ENCODE measurements at regions not wholly inside any gene's neighbourhood (a gene's known extent, or its start where the extent isn't known, plus 50 kb on each side); places are given as distances from the start of the nearest gene placed in this dataset.

- no peak for DNase-seq (ENCODE audit: low spot score)
These were observed 193.0 kb upstream of the THSD7B start for GRCh38 chr2:136572335-136572734.

GRCh38 chr2:136557203-136557602, 208.1 kb upstream of the THSD7B start:
- no peak for DNase-seq (ENCODE audit: low spot score)

GRCh38 chr2:136550181-136550580, 215.2 kb upstream of the THSD7B start:
- DNase-seq (ENCODE audit: low spot score), result no peak

- no peak for DNase-seq (ENCODE audit: low spot score)
These were observed 226.0 kb upstream of the THSD7B start for GRCh38 chr2:136539355-136539754.

GRCh38 chr2:136538489-136538888, 226.9 kb upstream of the THSD7B start:
- no peak for DNase-seq (ENCODE audit: low spot score)

- no peak for DNase-seq (ENCODE audit: low spot score)
These were observed 230.5 kb upstream of the THSD7B start for GRCh38 chr2:136534811-136535210.

GRCh38 chr2:136532171-136532570, 233.2 kb upstream of the THSD7B start:
- no peak for DNase-seq (ENCODE audit: low spot score)

GRCh38 chr2:136531731-136532130, 233.6 kb upstream of the THSD7B start:
- DNase-seq (ENCODE audit: low spot score), result no peak

- no peak for DNase-seq (ENCODE audit: low spot score)
These were observed 235.2 kb upstream of the THSD7B start for GRCh38 chr2:136530146-136530545.

- peak; percentile 7 for DNase-seq (ENCODE audit: low spot score)
These were observed 237.8 kb upstream of the THSD7B start for GRCh38 chr2:136527560-136527959.

GRCh38 chr2:136522724-136523123, 242.6 kb upstream of the THSD7B start:
- DNase-seq (ENCODE audit: low spot score), result no peak

- DNase-seq (ENCODE audit: low spot score), result no peak
These were observed 247.6 kb upstream of the THSD7B start for GRCh38 chr2:136517716-136518115.

GRCh38 chr2:136510244-136510643, 255.1 kb upstream of the THSD7B start:
- no peak for DNase-seq (ENCODE audit: low spot score)

GRCh38 chr2:136505462-136505861, 259.9 kb upstream of the THSD7B start:
- no peak for DNase-seq (ENCODE audit: low spot score)

GRCh38 chr2:136502660-136503059, 262.7 kb upstream of the THSD7B start:
- no peak for DNase-seq (ENCODE audit: low spot score)

GRCh38 chr2:136497709-136498108, 267.6 kb upstream of the THSD7B start:
- DNase-seq (ENCODE audit: low spot score), result no peak

- no peak for DNase-seq (ENCODE audit: low spot score)
These were observed 268.4 kb upstream of the THSD7B start for GRCh38 chr2:136496966-136497365.

- DNase-seq (ENCODE audit: low spot score), result no peak
These were observed 269.7 kb upstream of the THSD7B start for GRCh38 chr2:136495636-136496035.

GRCh38 chr2:136492901-136493300, 272.4 kb upstream of the THSD7B start:
- DNase-seq (ENCODE audit: low spot score), result no peak

GRCh38 chr2:136490100-136490499, 275.2 kb upstream of the THSD7B start:
- no peak for DNase-seq (ENCODE audit: low spot score)

- DNase-seq (ENCODE audit: low spot score), result no peak
These were observed 277.9 kb upstream of the THSD7B start for GRCh38 chr2:136487421-136487820.

- no peak for DNase-seq (ENCODE audit: low spot score)
These were observed 279.2 kb upstream of the THSD7B start for GRCh38 chr2:136486115-136486514.

- DNase-seq (ENCODE audit: low spot score), result no peak
These were observed 282.4 kb upstream of the THSD7B start for GRCh38 chr2:136482966-136483365.

GRCh38 chr2:136482006-136482405, 283.3 kb upstream of the THSD7B start:
- DNase-seq (ENCODE audit: low spot score), result no peak

GRCh38 chr2:136479696-136480095, 285.6 kb upstream of the THSD7B start:
- no peak for DNase-seq (ENCODE audit: low spot score)

Data from COLO829 (cell line).